Mesenchymal stem cell (in vitro differentiated cells and primary cell): ENCODE measurements at regions not wholly inside any gene's neighbourhood (a gene's known extent, or its start where the extent isn't known, plus 50 kb on each side); places are given as distances from the start of the nearest gene placed in this dataset.

Experiments
- DNase-seq: peaks from one replicate; pipeline ENCODE4 v3.0.0-alpha.2; 2013
- H2AFZ ChIP-seq: one replicate; pipeline ENCODE4 v1.6.1; 2013; ENCODE audit warnings: low read depth, mild to moderate bottlenecking, control low read depth, inconsistent platforms, low read length, moderate library complexity
- H2AK5ac ChIP-seq: 2 replicates; pipeline ENCODE4 v1.6.1; 2013; ENCODE audit warnings: low read length, moderate library complexity, mild to moderate bottlenecking, inconsistent platforms; ENCODE audit not compliant: severe bottlenecking
- H2BK120ac ChIP-seq: one replicate; pipeline ENCODE4 v1.6.1; 2013; ENCODE audit warnings: low read depth, mild to moderate bottlenecking, inconsistent platforms, low read length, moderate library complexity
- H2BK12ac ChIP-seq, 2 experiments: one replicate each; pipeline ENCODE4 v1.6.1; 2013; ENCODE audit warnings: inconsistent platforms in 2 of 2, low read length in 2 of 2, mild to moderate bottlenecking in 2 of 2, moderate library complexity in 2 of 2, control low read depth in 1 of 2
- H2BK15ac ChIP-seq: one replicate; pipeline ENCODE4 v1.6.1; 2013; ENCODE audit warnings: mild to moderate bottlenecking, low read depth, inconsistent platforms; ENCODE audit not compliant: poor library complexity, severe bottlenecking
- H2BK5ac ChIP-seq: 2 replicates; pipeline ENCODE4 v1.6.1; 2013; ENCODE audit warnings: low read depth, mild to moderate bottlenecking, low read length, control low read depth, inconsistent platforms; ENCODE audit not compliant: poor library complexity, severe bottlenecking
- H3K14ac ChIP-seq, 2 experiments: one replicate each; pipeline ENCODE4 v1.6.1; 2013; ENCODE audit warnings: inconsistent platforms in 2 of 2, low read length in 2 of 2, control low read depth in 1 of 2, mild to moderate bottlenecking in 1 of 2, moderate library complexity in 1 of 2
- H3K18ac ChIP-seq, 2 experiments: one replicate each; pipeline ENCODE4 v1.6.1; 2013; ENCODE audit warnings: inconsistent platforms in 2 of 2, low read length in 2 of 2, control low read depth in 1 of 2, low read depth in 1 of 2, mild to moderate bottlenecking in 1 of 2
- H3K23ac ChIP-seq, 2 experiments: one replicate each; pipeline ENCODE4 v1.6.1; 2013; ENCODE audit warnings: inconsistent platforms in 2 of 2, low read length in 2 of 2, mild to moderate bottlenecking in 2 of 2, moderate library complexity in 2 of 2, control low read depth in 1 of 2
- H3K27ac ChIP-seq: 2 replicates; pipeline ENCODE4 v1.5.1; 2013; ENCODE audit warnings: mild to moderate bottlenecking, moderate library complexity, low read length, control low read depth, inconsistent platforms; ENCODE audit not compliant: poor library complexity, severe bottlenecking
- H3K27me3 ChIP-seq, 2 experiments: 2 replicates each; pipeline versions ENCODE4 v1.6.1 to v1.7.0; 2013; ENCODE audit warnings: low read length in 2 of 2, mild to moderate bottlenecking in 2 of 2, moderate library complexity in 2 of 2, control low read depth in 1 of 2, inconsistent platforms in 1 of 2; ENCODE audit not compliant: control insufficient read depth in 1 of 2, insufficient read depth in 1 of 2
- H3K36me3 ChIP-seq, 2 experiments: 2 replicates each; pipeline versions ENCODE4 v1.6.1 to v1.7.0; 2013; ENCODE audit warnings: low read length in 2 of 2, control low read depth in 1 of 2, inconsistent platforms in 1 of 2, low read depth in 1 of 2, mild to moderate bottlenecking in 1 of 2; ENCODE audit not compliant: insufficient read depth in 2 of 2, control insufficient read depth in 1 of 2
- H3K4ac ChIP-seq, 2 experiments: one replicate each; pipeline ENCODE4 v1.6.1; 2013; ENCODE audit warnings: inconsistent platforms in 2 of 2, low read length in 2 of 2, mild to moderate bottlenecking in 2 of 2, moderate library complexity in 2 of 2, control low read depth in 1 of 2, low read depth in 1 of 2
- H3K4me1 ChIP-seq: 2 replicates; pipeline ENCODE4 v1.6.1; 2013; ENCODE audit warnings: low read depth, low read length, control low read depth; ENCODE audit not compliant: control insufficient read depth, insufficient read depth
- H3K4me2 ChIP-seq: 2 replicates; pipeline ENCODE4 v1.6.1; 2013; ENCODE audit warnings: low read length, mild to moderate bottlenecking, inconsistent platforms; ENCODE audit not compliant: poor library complexity, severe bottlenecking
- H3K4me3 ChIP-seq, 2 experiments: 2 replicates each; pipeline versions ENCODE4 v1.5.1 to v1.7.0; 2013; ENCODE audit warnings: low read length in 2 of 2, mild to moderate bottlenecking in 2 of 2, control low read depth in 1 of 2, low read depth in 1 of 2; ENCODE audit not compliant: insufficient read depth in 1 of 2
- H3K79me1 ChIP-seq: replicated peaks from 2 replicates; pipeline ENCODE4 v1.6.1; 2013; ENCODE audit warnings: mild to moderate bottlenecking, control low read depth, low read length, inconsistent platforms; ENCODE audit not compliant: poor library complexity, severe bottlenecking
- H3K9ac ChIP-seq: 2 replicates; pipeline ENCODE4 v1.7.0; 2013; ENCODE audit warnings: mild to moderate bottlenecking, low read length, moderate library complexity
- H3K9me3 ChIP-seq: 2 replicates; pipeline ENCODE4 v1.7.0; 2013; ENCODE audit warnings: mild to moderate bottlenecking, low read length; ENCODE audit not compliant: control insufficient read depth
- H4K8ac ChIP-seq: one replicate; pipeline ENCODE4 v1.6.1; 2013; ENCODE audit warnings: inconsistent platforms, mild to moderate bottlenecking, low read length, moderate library complexity
- H4K91ac ChIP-seq: one replicate; pipeline ENCODE4 v1.6.1; 2013; ENCODE audit warnings: mild to moderate bottlenecking, low read length, inconsistent platforms
- WGBS: methylation state at CpG from one replicate; pipeline ENCODE4 v1.1.7; 2013; ENCODE audit warnings: mixed read lengths; 5-methylcytosine and 5-hydroxymethylcytosine counted together

DNA sequence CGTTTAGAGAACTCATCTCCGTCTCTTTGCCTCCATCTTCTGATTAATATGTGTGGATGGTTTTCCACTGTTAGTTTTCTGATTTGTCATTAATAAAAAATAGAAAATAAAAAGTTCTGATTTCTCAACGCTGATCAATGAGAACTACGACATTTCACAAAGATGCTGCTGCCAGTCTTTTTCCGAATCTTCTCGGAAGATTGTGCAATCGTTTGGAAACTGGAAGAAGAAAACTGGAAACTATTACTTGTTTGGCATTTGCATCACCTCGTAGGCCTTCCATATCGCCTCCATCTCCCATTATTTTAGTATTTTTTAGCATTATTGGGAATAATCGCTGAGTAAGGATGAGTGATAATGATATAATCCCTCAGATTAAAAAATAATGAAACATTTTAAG, 123.2 kb upstream of the KLF6 start:
- WGBS, result 98% methylated on average over 5 of the region's 10 CpGs
- H3K4ac ChIP-seq, result no peak overlapping the region
- no peak overlapping the region for H3K4me2 ChIP-seq
- no peaks in the 10 kb centered on the region for H3K9me3 ChIP-seq
- H2BK5ac ChIP-seq, result no peak overlapping the region
- H3K27ac ChIP-seq, result no peak overlapping the region
- peak overlapping the region; percentile 81 for H3K9ac ChIP-seq
- H3K4me1 ChIP-seq, result peaks cover 5% of the 10 kb centered on the region
- no peaks in the 10 kb centered on the region for H3K27me3 ChIP-seq
- no peak for DNase-seq
- H2AFZ ChIP-seq, result no peak overlapping the region
- peak overlapping the region in 1 of 2 experiments; percentile 28 for H3K4me3 ChIP-seq
- no peaks in the 10 kb centered on the region for H3K79me1 ChIP-seq
- no peak overlapping the region for H2BK12ac ChIP-seq
- no peak overlapping the region for H3K18ac ChIP-seq
- H2BK15ac ChIP-seq, result no peak overlapping the region
- H3K14ac ChIP-seq, result no peak overlapping the region
- no peaks in the 10 kb centered on the region for H3K36me3 ChIP-seq
- no peak overlapping the region for H2BK120ac ChIP-seq
- H3K23ac ChIP-seq, result no peak overlapping the region
- H2AK5ac ChIP-seq, result no peak overlapping the region
- H4K91ac ChIP-seq, result no peak overlapping the region
- no peak overlapping the region for H4K8ac ChIP-seq

DNA sequence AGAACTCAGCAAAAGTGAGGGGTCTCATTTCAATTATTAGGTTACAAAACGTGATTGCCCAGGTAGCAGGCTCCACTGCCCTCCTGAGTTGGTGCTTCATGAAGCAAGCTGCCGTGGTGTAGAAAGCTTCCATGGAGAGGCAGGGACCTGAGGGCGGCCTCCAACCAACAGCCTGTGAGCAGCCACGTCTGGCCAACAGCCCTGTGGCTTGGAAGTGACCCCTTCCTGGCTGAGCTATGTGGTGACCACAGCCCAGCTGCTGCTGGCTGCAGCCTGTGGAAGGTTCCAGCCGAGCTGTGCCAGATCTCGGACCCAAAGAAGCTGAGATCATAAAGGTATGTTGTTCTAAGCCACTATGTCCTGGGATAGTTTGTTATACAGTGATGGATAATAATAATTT, 122.5 kb upstream of the KLF6 start:
- peak overlapping the region; percentile 81 for H3K9ac ChIP-seq
- H2AFZ ChIP-seq, result no peak overlapping the region
- peak overlapping the region; percentile 81 to 84 for H3K18ac ChIP-seq
- H3K27ac ChIP-seq, result no peak overlapping the region
- peak overlapping the region; percentile 95 for H4K8ac ChIP-seq
- peak overlapping the region; percentile 60 for H4K91ac ChIP-seq
- peak overlapping the region; percentile 44 for H2BK15ac ChIP-seq
- peak overlapping the region in 1 of 2 experiments; percentile 5 for H3K14ac ChIP-seq
- peak overlapping the region; percentile 1 for H2BK120ac ChIP-seq
- peak overlapping the region; percentile 73 to 91 for H2BK12ac ChIP-seq
- WGBS, result 69% methylated on average over 5 of the region's 6 CpGs
- H3K4me1 ChIP-seq, result peaks cover 8% of the 10 kb centered on the region
- H3K23ac ChIP-seq, result no peak overlapping the region
- no peak overlapping the region for H3K4me2 ChIP-seq
- no peaks in the 10 kb centered on the region for H3K36me3 ChIP-seq
- peak overlapping the region in 1 of 2 experiments; percentile 28 for H3K4me3 ChIP-seq
- H2BK5ac ChIP-seq, result no peak overlapping the region
- H3K9me3 ChIP-seq, result no peaks in the 10 kb centered on the region
- no peaks in the 10 kb centered on the region for H3K79me1 ChIP-seq
- no peaks in the 10 kb centered on the region for H3K27me3 ChIP-seq
- DNase-seq, result peak; percentile 81
- no peak overlapping the region for H2AK5ac ChIP-seq
- H3K4ac ChIP-seq, result peak overlapping the region; percentile 39 to 75

DNA sequence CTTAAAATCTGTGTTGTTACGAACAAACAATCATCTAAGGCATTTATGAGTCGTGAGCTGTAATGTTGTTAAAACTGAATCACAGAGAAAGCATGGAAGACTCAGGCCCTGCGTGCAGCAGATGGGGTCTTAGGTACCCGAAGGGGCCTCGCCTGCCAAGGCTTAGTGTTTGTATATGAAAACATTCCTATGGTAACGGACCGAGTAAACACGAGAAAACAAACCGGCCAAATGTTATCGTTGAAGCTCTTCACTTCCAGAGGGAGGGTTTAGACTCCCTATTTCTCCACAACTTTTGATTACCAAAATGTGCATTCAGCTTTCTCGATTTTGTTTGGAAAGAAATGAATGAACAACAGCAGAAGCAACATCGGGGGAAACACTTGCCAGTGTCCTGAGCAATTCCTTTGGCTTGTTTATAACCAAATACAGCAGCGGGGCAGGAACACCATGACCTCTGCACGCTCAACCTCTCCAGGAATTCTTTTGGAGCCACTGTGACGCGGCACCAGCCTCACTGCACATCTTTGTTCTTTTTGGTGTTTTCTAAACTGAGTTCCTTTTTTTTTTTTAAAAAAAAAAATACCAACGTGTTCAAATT, 121.6 kb upstream of the KLF6 start:
- Histone ChIP-seq H3K4ac (no peak overlapping the region), H3K27ac (peak overlapping the region; percentile 7), H3K27me3 (no peaks in the 10 kb centered on the region), H2BK12ac (peak overlapping the region in 1 of 2 experiments; percentile 43), H4K8ac (no peak overlapping the region), H2BK15ac (no peak overlapping the region), H3K4me2 (no peak overlapping the region), H3K14ac (no peak overlapping the region), H3K4me3 (peak overlapping the region in 1 of 2 experiments; percentile 42), H4K91ac (no peak overlapping the region), H2BK5ac (no peak overlapping the region), H2BK120ac (no peak overlapping the region), H3K9ac (peak overlapping the region; percentile 81), H2AK5ac (no peak overlapping the region), H3K79me1 (no peaks in the 10 kb centered on the region), H3K36me3 (no peaks in the 10 kb centered on the region), H3K18ac (no peak overlapping the region), H3K9me3 (no peaks in the 10 kb centered on the region), H3K4me1 (peaks cover 9% of the 10 kb centered on the region), H2AFZ (no peak overlapping the region), H3K23ac (no peak overlapping the region)
- WGBS, result 25% methylated on average over 15 of the region's 17 CpGs
- DNase-seq, result peak; percentile 99

DNA sequence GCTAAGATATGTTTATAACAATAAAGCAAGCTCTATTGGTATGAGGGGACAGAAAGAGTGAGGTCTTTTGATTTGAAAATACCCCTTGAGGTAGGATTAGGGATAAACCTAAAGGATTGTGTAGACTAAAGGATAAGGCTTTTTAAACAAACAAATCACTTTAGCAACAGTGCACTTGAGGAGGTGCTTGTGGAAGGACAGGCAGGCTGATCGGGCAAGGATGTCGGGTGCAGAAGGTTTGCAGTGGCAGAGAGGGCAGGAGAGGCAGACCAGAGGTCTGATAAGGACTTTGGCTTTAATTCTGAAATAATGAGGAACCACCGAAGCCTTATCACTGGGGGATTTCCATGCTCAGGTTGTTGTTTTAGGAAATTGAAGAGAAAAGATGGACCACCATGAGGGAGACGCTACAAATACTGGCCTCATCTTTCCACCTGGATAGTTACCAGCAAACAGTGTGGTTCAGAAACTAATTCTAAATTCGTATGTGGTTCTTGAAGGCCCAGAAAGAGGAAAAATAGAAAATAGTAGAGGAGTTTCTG, 119.5 kb upstream of the KLF6 start:
- no peaks in the 10 kb centered on the region for H3K9me3 ChIP-seq
- H2AFZ ChIP-seq, result no peak overlapping the region
- no peaks in the 10 kb centered on the region for H3K27me3 ChIP-seq
- no peaks in the 10 kb centered on the region for H3K79me1 ChIP-seq
- no peak overlapping the region for H4K91ac ChIP-seq
- H3K4ac ChIP-seq, result no peak overlapping the region
- no peaks in the 10 kb centered on the region for H3K36me3 ChIP-seq
- H3K4me2 ChIP-seq, result no peak overlapping the region
- no peak overlapping the region for H2BK120ac ChIP-seq
- peak overlapping the region; percentile 15 for H2BK15ac ChIP-seq
- H3K18ac ChIP-seq, result peak overlapping the region; percentile 3 to 63
- no peak overlapping the region for H2BK5ac ChIP-seq
- 90% methylated on average over 5 of the region's 5 CpGs for WGBS
- no peak overlapping the region for H3K27ac ChIP-seq
- peaks cover 9% of the 10 kb centered on the region for H3K4me1 ChIP-seq
- peak overlapping the region; percentile 50 for H2AK5ac ChIP-seq
- H4K8ac ChIP-seq, result no peak overlapping the region
- no peak for DNase-seq
- H3K23ac ChIP-seq, result no peak overlapping the region
- H3K14ac ChIP-seq, result no peak overlapping the region
- peak overlapping the region in 1 of 2 experiments; percentile 97 for H2BK12ac ChIP-seq
- no peak overlapping the region for H3K4me3 ChIP-seq
- H3K9ac ChIP-seq, result no peak overlapping the region
